ENCODE measurements at regions not wholly inside any gene's neighbourhood (a gene's known extent, or its start where the extent isn't known, plus 50 kb on each side); places are given as distances from the start of the nearest gene placed in this dataset.

DNA sequence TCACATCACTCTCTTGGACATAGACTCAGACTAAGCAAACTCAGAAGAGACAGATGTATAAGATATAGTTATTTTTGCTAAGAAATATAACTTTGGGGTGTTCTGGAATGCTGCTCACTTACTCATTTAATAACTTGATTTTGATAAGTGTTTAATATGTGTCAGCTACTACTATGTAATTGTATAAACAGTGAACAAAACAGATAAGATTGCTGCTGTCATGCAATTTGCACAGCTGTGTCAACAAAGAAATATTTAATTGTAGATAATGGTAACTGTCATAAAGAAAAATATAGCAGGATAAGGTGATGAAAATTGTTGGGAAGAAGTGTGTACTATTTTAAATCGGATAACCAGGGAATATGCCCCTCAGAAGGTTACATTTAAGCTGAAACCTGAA is 84.1 kb upstream of the ZDHHC17 start:
- Mint-ChIP-seq H3K4me3 (ENCODE audit: unreplicated experiment) (no peak overlapping the region), H3K27ac (ENCODE audit: unreplicated experiment) (no peak overlapping the region), H3K4me1 (ENCODE audit: low read depth, unreplicated experiment) (peaks cover 7% of the 10 kb centered on the region), H3K36me3 (ENCODE audit: insufficient read depth, unreplicated experiment) (no peaks in the 10 kb centered on the region), H3K27me3 (ENCODE audit: insufficient read depth, unreplicated experiment) (no peaks in the 10 kb centered on the region), H3K9me3 (ENCODE audit: unreplicated experiment) (no peaks in the 10 kb centered on the region)
- Histone ChIP-seq H3K9me3 (no peaks in the 10 kb centered on the region), H3K4me1 (no peaks in the 10 kb centered on the region; the same call in 1 of the 2 replicates), H3K4me3 (ENCODE audit: low read depth, low read length) (no peak overlapping the region), H3K36me3 (ENCODE audit: control insufficient read depth, insufficient read depth, low read length) (no peaks in the 10 kb centered on the region), H3K27me3 (replicated peaks; ENCODE audit: control insufficient read depth, insufficient read depth, low read length) (no peaks in the 10 kb centered on the region)
- DNase-seq, result no peak
- CTCF ChIA-PET, result no interaction called here
- POLR2A ChIA-PET, result no interaction called here
- intact Hi-C loops (cut with micrococcal nuclease; ENCODE audit: unreplicated experiment), result no loop called here
- no TSS peak for BruUV-seq (replicated peaks)
- TF ChIP-seq, protein P1, sequence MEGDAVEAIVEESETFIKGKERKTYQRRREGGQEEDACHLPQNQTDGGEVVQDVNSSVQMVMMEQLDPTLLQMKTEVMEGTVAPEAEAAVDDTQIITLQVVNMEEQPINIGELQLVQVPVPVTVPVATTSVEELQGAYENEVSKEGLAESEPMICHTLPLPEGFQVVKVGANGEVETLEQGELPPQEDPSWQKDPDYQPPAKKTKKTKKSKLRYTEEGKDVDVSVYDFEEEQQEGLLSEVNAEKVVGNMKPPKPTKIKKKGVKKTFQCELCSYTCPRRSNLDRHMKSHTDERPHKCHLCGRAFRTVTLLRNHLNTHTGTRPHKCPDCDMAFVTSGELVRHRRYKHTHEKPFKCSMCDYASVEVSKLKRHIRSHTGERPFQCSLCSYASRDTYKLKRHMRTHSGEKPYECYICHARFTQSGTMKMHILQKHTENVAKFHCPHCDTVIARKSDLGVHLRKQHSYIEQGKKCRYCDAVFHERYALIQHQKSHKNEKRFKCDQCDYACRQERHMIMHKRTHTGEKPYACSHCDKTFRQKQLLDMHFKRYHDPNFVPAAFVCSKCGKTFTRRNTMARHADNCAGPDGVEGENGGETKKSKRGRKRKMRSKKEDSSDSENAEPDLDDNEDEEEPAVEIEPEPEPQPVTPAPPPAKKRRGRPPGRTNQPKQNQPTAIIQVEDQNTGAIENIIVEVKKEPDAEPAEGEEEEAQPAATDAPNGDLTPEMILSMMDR (IDR thresholded peaks at IDR 0.05; ENCODE audit: insufficient read depth in 1 of 2, low read depth in 1 of 2, low read length in 1 of 2, severe bottlenecking in 1 of 2, unreplicated experiment in 1 of 2), result no peak

DNA sequence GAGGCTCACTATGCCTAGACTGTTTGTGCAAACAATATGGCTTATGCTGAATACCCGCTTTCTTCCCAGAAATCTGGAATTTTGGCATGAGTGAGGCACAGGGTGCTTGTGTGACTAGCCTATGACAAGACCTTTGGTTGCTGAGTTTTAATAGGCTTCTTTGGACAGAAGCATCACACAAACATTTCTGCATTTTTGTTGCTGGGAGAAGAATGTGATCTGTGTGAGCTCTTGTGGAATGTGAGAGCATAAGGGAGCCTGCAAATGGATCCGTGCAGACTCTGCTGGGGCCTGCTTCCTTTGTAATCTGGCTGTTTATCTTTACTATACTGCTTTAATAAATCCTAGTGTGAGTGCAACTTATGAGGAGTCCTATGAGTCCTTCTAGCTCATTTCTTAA is 83.0 kb upstream of the ZDHHC17 start:
- Histone ChIP-seq H3K4me1 (no peaks in the 10 kb centered on the region; the same call in 1 of the 2 replicates), H3K27me3 (replicated peaks; ENCODE audit: control insufficient read depth, insufficient read depth, low read length) (no peaks in the 10 kb centered on the region), H3K36me3 (ENCODE audit: control insufficient read depth, insufficient read depth, low read length) (no peaks in the 10 kb centered on the region), H3K4me3 (ENCODE audit: low read depth, low read length) (no peak overlapping the region), H3K9me3 (no peaks in the 10 kb centered on the region)
- DNase-seq, result no peak
- TF ChIP-seq, protein P1 (IDR thresholded peaks at IDR 0.05; ENCODE audit: insufficient read depth in 1 of 2, low read depth in 1 of 2, low read length in 1 of 2, severe bottlenecking in 1 of 2, unreplicated experiment in 1 of 2), result no peak
- Mint-ChIP-seq H3K27ac (ENCODE audit: unreplicated experiment) (no peak overlapping the region), H3K4me3 (ENCODE audit: unreplicated experiment) (no peak overlapping the region), H3K4me1 (ENCODE audit: low read depth, unreplicated experiment) (peaks cover 7% of the 10 kb centered on the region), H3K27me3 (ENCODE audit: insufficient read depth, unreplicated experiment) (no peaks in the 10 kb centered on the region), H3K9me3 (ENCODE audit: unreplicated experiment) (no peaks in the 10 kb centered on the region), H3K36me3 (ENCODE audit: insufficient read depth, unreplicated experiment) (no peaks in the 10 kb centered on the region)
- ChIA-PET POLR2A (no interaction called here), CTCF (no interaction called here)
- intact Hi-C loops (cut with micrococcal nuclease; ENCODE audit: unreplicated experiment), result no loop called here
- BruUV-seq (replicated peaks), result no TSS peak

GRCh38 chr12:76685246-76685678 is 78.7 kb upstream of the ZDHHC17 start:
- ChIA-PET POLR2A (no interaction called here), CTCF (no interaction called here)
- Histone ChIP-seq H3K36me3 (ENCODE audit: control insufficient read depth, insufficient read depth, low read length) (no peaks in the 10 kb centered on the region), H3K4me3 (ENCODE audit: low read depth, low read length) (no peak overlapping the region), H3K27me3 (replicated peaks; ENCODE audit: control insufficient read depth, insufficient read depth, low read length) (no peaks in the 10 kb centered on the region), H3K4me1 (peaks cover 8% of the 10 kb centered on the region; the same call in 1 of the 2 replicates), H3K9me3 (no peaks in the 10 kb centered on the region)
- Mint-ChIP-seq H3K27me3 (ENCODE audit: insufficient read depth, unreplicated experiment) (no peaks in the 10 kb centered on the region), H3K27ac (ENCODE audit: unreplicated experiment) (no peak overlapping the region), H3K4me3 (ENCODE audit: unreplicated experiment) (no peak overlapping the region), H3K36me3 (ENCODE audit: insufficient read depth, unreplicated experiment) (no peaks in the 10 kb centered on the region), H3K9me3 (ENCODE audit: unreplicated experiment) (no peaks in the 10 kb centered on the region), H3K4me1 (ENCODE audit: low read depth, unreplicated experiment) (peaks cover 14% of the 10 kb centered on the region)
- BruUV-seq (replicated peaks), result no TSS peak
- intact Hi-C loops (cut with micrococcal nuclease; ENCODE audit: unreplicated experiment), result loop anchor here (5.0 kb wide), 1 partner anchor 63 kb away; no protein-coding TSS in a partner anchor
- no peak for DNase-seq
- TF ChIP-seq, protein P1 (IDR thresholded peaks at IDR 0.05; ENCODE audit: insufficient read depth in 1 of 2, low read depth in 1 of 2, low read length in 1 of 2, severe bottlenecking in 1 of 2, unreplicated experiment in 1 of 2), result no peak

Data from Caco-2 (cell line).